A549 (cell line): ENCODE measurements at regions not wholly inside any gene's neighbourhood (a gene's known extent, or its start where the extent isn't known, plus 50 kb on each side); places are given as distances from the start of the nearest gene placed in this dataset.

Source experiments
- ATAC-seq, 2 experiments: fragments of 200-7000 bp in 1 of 2; fragments of >200 bp in 1 of 2; cut with Nextera tagmentation in 1 of 2; cut with Tn5 transposase in 1 of 2; 3 replicates each; pipeline versions ENCODE4 v1.8.0 to v1.9.1; 2018 to 2020; ENCODE audit warnings: mild to moderate bottlenecking in 1 of 2, moderate library complexity in 1 of 2
- CTCF ChIA-PET: fragments of 300-600 bp; sonication (Branson Sonifier 250); formaldehyde crosslinking; extraction: SDS; loops from one replicate; lab custom pipeline; 2021; ENCODE audit warnings: antibody characterized with exemption, inconsistent platforms; lab: Yijun Ruan, JAX
- POLR2A ChIA-PET: fragments of 350-600 bp; formaldehyde crosslinking; extraction: SDS; loops from one replicate; lab custom pipeline; 2021; ENCODE audit warnings: antibody characterized with exemption, inconsistent platforms; lab: Yijun Ruan, JAX
- DNase-seq, 2 experiments: peaks; one replicate each; pipeline versions ENCODE4 v3.0.0 to v3.0.0-alpha.2; 2011 to 2016; ENCODE audit warnings: low read depth in 1 of 2, low spot score in 1 of 2
- FAIRE-seq: peaks from 2 replicates; lab custom pipeline; 2011; peaks lifted over from hg19 to GRCh38; lab: Jason Lieb, UNC
- H3K27ac ChIP-seq, 2 experiments: fragments of >200 bp; sonication (Bioruptor Twin); formaldehyde crosslinking; 3 replicates each; pipeline ENCODE4 v1.5.1; 2016 to 2017
- H3K4me1 ChIP-seq: fragments of >200 bp; sonication (Bioruptor Twin); formaldehyde crosslinking; 3 replicates; pipeline ENCODE4 v1.6.1; 2016
- H3K4me2 ChIP-seq: fragments of >200 bp; sonication (Bioruptor Twin); formaldehyde crosslinking; 3 replicates; pipeline ENCODE4 v1.6.1; 2016
- H3K4me3 ChIP-seq: fragments of >200 bp; sonication (Bioruptor Twin); formaldehyde crosslinking; 3 replicates; pipeline ENCODE4 v1.5.1; 2016
- H3K9me3 ChIP-seq: fragments of >200 bp; sonication (Bioruptor Twin); formaldehyde crosslinking; 3 replicates; pipeline ENCODE4 v1.6.1; 2016
- EHMT2 ChIP-seq: fragments of 200-600 bp; sonication (generic); IDR thresholded peaks from 2 replicates; pipeline ENCODE4 v1.6.1; 2016; ENCODE audit warnings: antibody characterized with exemption, low read depth, mild to moderate bottlenecking, moderate library complexity
- ELK1 ChIP-seq: fragments of 150-350 bp; IDR thresholded peaks from 2 replicates; pipeline ENCODE4 v1.6.1; 2014; ENCODE audit warnings: low read depth, mild to moderate bottlenecking, low read length
- ESRRA ChIP-seq: fragments of 150-350 bp; IDR thresholded peaks from 2 replicates; pipeline ENCODE4 v1.6.1; 2014; ENCODE audit warnings: mild to moderate bottlenecking, low read length, borderline replicate concordance
- HMGXB4 ChIP-seq: fragments of 250-450 bp; sonication (Bioruptor Pico); IDR thresholded peaks from 2 replicates; pipeline ENCODE4 v1.5.0; 2021; ENCODE audit warnings: mild to moderate bottlenecking, moderate library complexity, borderline replicate concordance
- HOXB5 ChIP-seq: fragments of 250-450 bp; sonication (Bioruptor Pico); IDR thresholded peaks from 2 replicates; pipeline ENCODE4 v1.5.0; 2020; ENCODE audit warnings: mild to moderate bottlenecking, moderate library complexity
- JUN ChIP-seq, 2 experiments: fragments of >200 bp; sonication (Bioruptor Twin); formaldehyde crosslinking; IDR thresholded peaks; 2 replicates in 1 of 2; 3 replicates in 1 of 2; pipeline ENCODE4 v1.6.1; 2016 to 2017
- MAZ ChIP-seq: fragments of 150-350 bp; IDR thresholded peaks from 2 replicates; pipeline ENCODE4 v1.6.1; 2014; ENCODE audit warnings: antibody characterized with exemption, low read depth, low read length, borderline replicate concordance
- NFE2L2 ChIP-seq: fragments of 150-350 bp; conservative IDR thresholded peaks from 2 replicates; pipeline ENCODE4 v1.6.1; 2014; ENCODE audit warnings: low read length
- RAD21 ChIP-seq, 2 experiments: fragments of >200 bp in 1 of 2; sonication (Bioruptor Twin) in 1 of 2; formaldehyde crosslinking in 1 of 2; IDR thresholded peaks in 1 of 2; conservative IDR thresholded peaks in 1 of 2; 2 replicates in 1 of 2; 3 replicates in 1 of 2; pipeline ENCODE4 v1.6.1; 2012 to 2018; ENCODE audit warnings: inconsistent platforms in 1 of 2
- RCOR1 ChIP-seq: fragments of 150-350 bp; IDR thresholded peaks from 2 replicates; pipeline ENCODE4 v1.6.1; 2014; ENCODE audit warnings: antibody characterized with exemption, low read length, low read depth
- RNF2 ChIP-seq: fragments of 200-600 bp; sonication (generic); IDR thresholded peaks from 2 replicates; pipeline ENCODE4 v1.6.1; 2016; ENCODE audit warnings: low read depth, mild to moderate bottlenecking, antibody characterized with exemption, moderate library complexity, borderline replicate concordance
- SREBF2 ChIP-seq: fragments of 450-650 bp; IDR thresholded peaks from 2 replicates; pipeline ENCODE4 v1.6.1; 2014; ENCODE audit warnings: mild to moderate bottlenecking, moderate library complexity
- WGBS: methylation state at CpG from one replicate; pipeline ENCODE4 v1.1.6; 2017; ENCODE audit errors: missing lambda C conversion rate; 5-methylcytosine and 5-hydroxymethylcytosine counted together
- TF ChIP-seq, protein P1 (sequence below): fragments of 250-450 bp; sonication (Bioruptor Pico); IDR thresholded peaks from 2 replicates; pipeline ENCODE4 v1.5.0; 2020; ENCODE audit warnings: low read depth, mild to moderate bottlenecking, moderate library complexity
- TF ChIP-seq, protein P2 (sequence below): IDR thresholded peaks from 2 replicates; pipeline ENCODE4 v1.6.1; 2012; ENCODE audit warnings: low read depth, borderline replicate concordance
- TF ChIP-seq, protein P3 (sequence below): fragments of >200 bp; sonication (Bioruptor Twin); formaldehyde crosslinking; IDR thresholded peaks from 3 replicates; pipeline ENCODE4 v1.6.1; 2016

DNA sequence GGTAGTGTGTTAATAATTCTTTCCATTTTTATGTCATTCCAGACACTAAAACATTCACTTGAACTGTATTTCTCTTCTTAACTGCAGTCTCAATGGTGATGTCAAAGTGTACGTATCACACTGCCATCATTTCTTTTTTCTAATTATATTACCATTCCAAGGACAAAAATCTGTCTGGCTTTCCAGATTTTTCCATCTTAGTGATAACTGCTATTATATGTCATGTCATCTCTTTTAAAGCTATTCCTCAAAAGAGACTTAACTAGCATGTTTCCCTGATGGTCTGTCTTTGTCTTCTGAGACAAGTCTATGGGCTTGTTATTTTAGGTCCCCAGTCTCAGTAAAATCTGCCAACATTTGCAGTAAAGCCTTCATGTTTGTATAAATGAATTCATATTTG is 1207.1 kb downstream of the PCDH17 start:
- ATAC-seq (no peak), DNase-seq (no peak), FAIRE-seq (no peak)
- no peaks in the 10 kb centered on the region for H3K4me1 ChIP-seq
- POLR2A ChIA-PET: no interaction called here
- TF ChIP-seq HOXB5 (CRISPR knock-in tag) (no peak), NFE2L2 (no peak), ESRRA (no peak), EHMT2 (no peak), RNF2 (no peak), HMGXB4 (CRISPR knock-in tag) (no peak), RCOR1 (no peak), RAD21 (conservative IDR thresholded peaks at IDR 0.05 in 1 of 2, IDR thresholded peaks at IDR 0.05 in 1 of 2) (no peak)
- TF ChIP-seq, protein P1, sequence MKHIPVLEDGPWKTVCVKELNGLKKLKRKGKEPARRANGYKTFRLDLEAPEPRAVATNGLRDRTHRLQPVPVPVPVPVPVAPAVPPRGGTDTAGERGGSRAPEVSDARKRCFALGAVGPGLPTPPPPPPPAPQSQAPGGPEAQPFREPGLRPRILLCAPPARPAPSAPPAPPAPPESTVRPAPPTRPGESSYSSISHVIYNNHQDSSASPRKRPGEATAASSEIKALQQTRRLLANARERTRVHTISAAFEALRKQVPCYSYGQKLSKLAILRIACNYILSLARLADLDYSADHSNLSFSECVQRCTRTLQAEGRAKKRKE: no peak
- TF ChIP-seq, protein P2, sequence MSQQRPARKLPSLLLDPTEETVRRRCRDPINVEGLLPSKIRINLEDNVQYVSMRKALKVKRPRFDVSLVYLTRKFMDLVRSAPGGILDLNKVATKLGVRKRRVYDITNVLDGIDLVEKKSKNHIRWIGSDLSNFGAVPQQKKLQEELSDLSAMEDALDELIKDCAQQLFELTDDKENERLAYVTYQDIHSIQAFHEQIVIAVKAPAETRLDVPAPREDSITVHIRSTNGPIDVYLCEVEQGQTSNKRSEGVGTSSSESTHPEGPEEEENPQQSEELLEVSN: no peak
- TF ChIP-seq, protein P3, sequence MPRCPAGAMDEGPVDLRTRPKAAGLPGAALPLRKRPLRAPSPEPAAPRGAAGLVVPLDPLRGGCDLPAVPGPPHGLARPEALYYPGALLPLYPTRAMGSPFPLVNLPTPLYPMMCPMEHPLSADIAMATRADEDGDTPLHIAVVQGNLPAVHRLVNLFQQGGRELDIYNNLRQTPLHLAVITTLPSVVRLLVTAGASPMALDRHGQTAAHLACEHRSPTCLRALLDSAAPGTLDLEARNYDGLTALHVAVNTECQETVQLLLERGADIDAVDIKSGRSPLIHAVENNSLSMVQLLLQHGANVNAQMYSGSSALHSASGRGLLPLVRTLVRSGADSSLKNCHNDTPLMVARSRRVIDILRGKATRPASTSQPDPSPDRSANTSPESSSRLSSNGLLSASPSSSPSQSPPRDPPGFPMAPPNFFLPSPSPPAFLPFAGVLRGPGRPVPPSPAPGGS: no peak
- CTCF ChIA-PET: no interaction called here
- WGBS: 14% methylated on average over 1 of the region's 1 CpG
- no peak overlapping the region for H3K4me3 ChIP-seq
- H3K27ac ChIP-seq: no peak overlapping the region
- H3K4me2 ChIP-seq: no peak overlapping the region
- no peaks in the 10 kb centered on the region for H3K9me3 ChIP-seq

- no peak for TF ChIP-seq ELK1
- TF ChIP-seq MAZ: no peak
- no peak for TF ChIP-seq SREBF2
- POLR2A ChIA-PET: no interaction called here
- Histone ChIP-seq H3K4me3 (no peak overlapping the region), H3K9me3 (no peaks in the 10 kb centered on the region), H3K4me1 (no peaks in the 10 kb centered on the region), H3K27ac (no peak overlapping the region), H3K4me2 (no peak overlapping the region)
- ATAC-seq (no peak), DNase-seq (no peak), FAIRE-seq (no peak)
- WGBS: 0% methylated on average over 2 of the region's 6 CpGs
- CTCF ChIA-PET: no interaction called here
Measured at GRCh38 chr13:58843071-58843470, 1211.5 kb downstream of the PCDH17 start.

- no peaks in the 10 kb centered on the region for H3K4me1 ChIP-seq
- TF ChIP-seq JUN (IDR thresholded peaks at IDR 0.05): no peak
- TF ChIP-seq, protein P1: no peak
- H3K9me3 ChIP-seq: no peaks in the 10 kb centered on the region
- no peak overlapping the region for H3K4me3 ChIP-seq
- no peak overlapping the region for H3K27ac ChIP-seq
- FAIRE-seq (no peak), DNase-seq (no peak), ATAC-seq (no peak)
- no peak overlapping the region for H3K4me2 ChIP-seq
- ChIA-PET POLR2A (no interaction called here), CTCF (no interaction called here)
- 29% methylated on average over 4 of the region's 6 CpGs for WGBS
Measured at GRCh38 chr13:58843567-58843966, 1212.0 kb downstream of the PCDH17 start.
